ENCODE measurements at regions not wholly inside any gene's neighbourhood (a gene's known extent, or its start where the extent isn't known, plus 50 kb on each side); places are given as distances from the start of the nearest gene placed in this dataset.

GRCh38 chr13:65149687-65150086 is 2080.4 kb downstream of the PCDH9 start:
- no peak overlapping the region for H3K9ac ChIP-seq (ENCODE audit: low read length)
- H3K79me2 ChIP-seq (ENCODE audit: insufficient read depth, low read length) = no peaks in the 10 kb centered on the region
- intact Hi-C loops (cut with micrococcal nuclease) = no loop called here
- no peaks in the 10 kb centered on the region for H3K9me2 ChIP-seq (ENCODE audit: insufficient read depth)
- H3K4me1 ChIP-seq (ENCODE audit: control insufficient read depth in 1 of 2, insufficient read depth in 2 of 2, low read length in 2 of 2) = no peaks in the 10 kb centered on the region
- no TSS peak for BruUV-seq (replicated peaks)
- no peaks in the 10 kb centered on the region for H3K27me3 ChIP-seq (ENCODE audit: insufficient read depth, low read length)
- H4K20me1 ChIP-seq (ENCODE audit: insufficient read depth) = no peaks in the 10 kb centered on the region
- H2AFZ ChIP-seq (ENCODE audit: low read depth, low read length, poor library complexity, severe bottlenecking) = no peak overlapping the region
- ATAC-seq (no peak), DNase-seq (ENCODE audit: low read depth, low spot score) (no peak)
- no peak overlapping the region for H3K4me3 ChIP-seq (replicated peaks in 1 of 2; ENCODE audit: low read depth in 1 of 2, low read length in 2 of 2)
- CTCF ChIA-PET = no interaction called here
- no peaks in the 10 kb centered on the region for H3K36me3 ChIP-seq (ENCODE audit: control insufficient read depth in 1 of 2, insufficient read depth in 2 of 2, low read length in 2 of 2)
- TF ChIP-seq TCF7L2 (IDR thresholded peaks at IDR 0.05; ENCODE audit: borderline replicate concordance, extremely low read depth, insufficient read depth, insufficient read length) (no peak), RAD21 (IDR thresholded peaks at IDR 0.05; ENCODE audit: low read depth) (no peak), JUND (IDR thresholded peaks at IDR 0.05) (no peak), SRF (IDR thresholded peaks at IDR 0.05; ENCODE audit: low read depth) (no peak), SIN3A (IDR thresholded peaks at IDR 0.05; ENCODE audit: low read depth) (no peak), ZFX (IDR thresholded peaks at IDR 0.05) (no peak), EGR1 (IDR thresholded peaks at IDR 0.05; ENCODE audit: low read depth) (no peak), CEBPB (IDR thresholded peaks at IDR 0.05; ENCODE audit: low read depth) (no peak), POLR2A (IDR thresholded peaks at IDR 0.05; ENCODE audit: borderline replicate concordance, extremely low read depth, insufficient read depth, insufficient read length) (no peak), SP1 (IDR thresholded peaks at IDR 0.05; ENCODE audit: low read depth) (no peak), FOSL1 (IDR thresholded peaks at IDR 0.05; ENCODE audit: low read depth) (no peak), CBX3 (IDR thresholded peaks at IDR 0.05; ENCODE audit: low read depth) (no peak), ZNF274 (IDR thresholded peaks at IDR 0.05; ENCODE audit: low read depth, low read length) (no peak), ELF1 (IDR thresholded peaks at IDR 0.05; ENCODE audit: borderline replicate concordance, low read depth) (no peak)
- TF ChIP-seq, protein P1, sequence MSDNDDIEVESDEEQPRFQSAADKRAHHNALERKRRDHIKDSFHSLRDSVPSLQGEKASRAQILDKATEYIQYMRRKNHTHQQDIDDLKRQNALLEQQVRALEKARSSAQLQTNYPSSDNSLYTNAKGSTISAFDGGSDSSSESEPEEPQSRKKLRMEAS (IDR thresholded peaks at IDR 0.05) = no peak
- TF ChIP-seq, protein P2, sequence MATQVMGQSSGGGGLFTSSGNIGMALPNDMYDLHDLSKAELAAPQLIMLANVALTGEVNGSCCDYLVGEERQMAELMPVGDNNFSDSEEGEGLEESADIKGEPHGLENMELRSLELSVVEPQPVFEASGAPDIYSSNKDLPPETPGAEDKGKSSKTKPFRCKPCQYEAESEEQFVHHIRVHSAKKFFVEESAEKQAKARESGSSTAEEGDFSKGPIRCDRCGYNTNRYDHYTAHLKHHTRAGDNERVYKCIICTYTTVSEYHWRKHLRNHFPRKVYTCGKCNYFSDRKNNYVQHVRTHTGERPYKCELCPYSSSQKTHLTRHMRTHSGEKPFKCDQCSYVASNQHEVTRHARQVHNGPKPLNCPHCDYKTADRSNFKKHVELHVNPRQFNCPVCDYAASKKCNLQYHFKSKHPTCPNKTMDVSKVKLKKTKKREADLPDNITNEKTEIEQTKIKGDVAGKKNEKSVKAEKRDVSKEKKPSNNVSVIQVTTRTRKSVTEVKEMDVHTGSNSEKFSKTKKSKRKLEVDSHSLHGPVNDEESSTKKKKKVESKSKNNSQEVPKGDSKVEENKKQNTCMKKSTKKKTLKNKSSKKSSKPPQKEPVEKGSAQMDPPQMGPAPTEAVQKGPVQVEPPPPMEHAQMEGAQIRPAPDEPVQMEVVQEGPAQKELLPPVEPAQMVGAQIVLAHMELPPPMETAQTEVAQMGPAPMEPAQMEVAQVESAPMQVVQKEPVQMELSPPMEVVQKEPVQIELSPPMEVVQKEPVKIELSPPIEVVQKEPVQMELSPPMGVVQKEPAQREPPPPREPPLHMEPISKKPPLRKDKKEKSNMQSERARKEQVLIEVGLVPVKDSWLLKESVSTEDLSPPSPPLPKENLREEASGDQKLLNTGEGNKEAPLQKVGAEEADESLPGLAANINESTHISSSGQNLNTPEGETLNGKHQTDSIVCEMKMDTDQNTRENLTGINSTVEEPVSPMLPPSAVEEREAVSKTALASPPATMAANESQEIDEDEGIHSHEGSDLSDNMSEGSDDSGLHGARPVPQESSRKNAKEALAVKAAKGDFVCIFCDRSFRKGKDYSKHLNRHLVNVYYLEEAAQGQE (IDR thresholded peaks at IDR 0.05; ENCODE audit: low read depth) = no peak
- TF ChIP-seq, protein P3, sequence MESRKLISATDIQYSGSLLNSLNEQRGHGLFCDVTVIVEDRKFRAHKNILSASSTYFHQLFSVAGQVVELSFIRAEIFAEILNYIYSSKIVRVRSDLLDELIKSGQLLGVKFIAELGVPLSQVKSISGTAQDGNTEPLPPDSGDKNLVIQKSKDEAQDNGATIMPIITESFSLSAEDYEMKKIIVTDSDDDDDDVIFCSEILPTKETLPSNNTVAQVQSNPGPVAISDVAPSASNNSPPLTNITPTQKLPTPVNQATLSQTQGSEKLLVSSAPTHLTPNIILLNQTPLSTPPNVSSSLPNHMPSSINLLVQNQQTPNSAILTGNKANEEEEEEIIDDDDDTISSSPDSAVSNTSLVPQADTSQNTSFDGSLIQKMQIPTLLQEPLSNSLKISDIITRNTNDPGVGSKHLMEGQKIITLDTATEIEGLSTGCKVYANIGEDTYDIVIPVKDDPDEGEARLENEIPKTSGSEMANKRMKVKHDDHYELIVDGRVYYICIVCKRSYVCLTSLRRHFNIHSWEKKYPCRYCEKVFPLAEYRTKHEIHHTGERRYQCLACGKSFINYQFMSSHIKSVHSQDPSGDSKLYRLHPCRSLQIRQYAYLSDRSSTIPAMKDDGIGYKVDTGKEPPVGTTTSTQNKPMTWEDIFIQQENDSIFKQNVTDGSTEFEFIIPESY (IDR thresholded peaks at IDR 0.05; ENCODE audit: extremely low read depth, insufficient replicate concordance, low read length) = no peak
- TF ChIP-seq, protein P4, sequence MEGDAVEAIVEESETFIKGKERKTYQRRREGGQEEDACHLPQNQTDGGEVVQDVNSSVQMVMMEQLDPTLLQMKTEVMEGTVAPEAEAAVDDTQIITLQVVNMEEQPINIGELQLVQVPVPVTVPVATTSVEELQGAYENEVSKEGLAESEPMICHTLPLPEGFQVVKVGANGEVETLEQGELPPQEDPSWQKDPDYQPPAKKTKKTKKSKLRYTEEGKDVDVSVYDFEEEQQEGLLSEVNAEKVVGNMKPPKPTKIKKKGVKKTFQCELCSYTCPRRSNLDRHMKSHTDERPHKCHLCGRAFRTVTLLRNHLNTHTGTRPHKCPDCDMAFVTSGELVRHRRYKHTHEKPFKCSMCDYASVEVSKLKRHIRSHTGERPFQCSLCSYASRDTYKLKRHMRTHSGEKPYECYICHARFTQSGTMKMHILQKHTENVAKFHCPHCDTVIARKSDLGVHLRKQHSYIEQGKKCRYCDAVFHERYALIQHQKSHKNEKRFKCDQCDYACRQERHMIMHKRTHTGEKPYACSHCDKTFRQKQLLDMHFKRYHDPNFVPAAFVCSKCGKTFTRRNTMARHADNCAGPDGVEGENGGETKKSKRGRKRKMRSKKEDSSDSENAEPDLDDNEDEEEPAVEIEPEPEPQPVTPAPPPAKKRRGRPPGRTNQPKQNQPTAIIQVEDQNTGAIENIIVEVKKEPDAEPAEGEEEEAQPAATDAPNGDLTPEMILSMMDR (IDR thresholded peaks at IDR 0.05 in 2 of 3, conservative IDR thresholded peaks at IDR 0.05 in 1 of 3; ENCODE audit: borderline replicate concordance in 1 of 3, insufficient read depth in 1 of 3, low read depth in 2 of 3, low read length in 2 of 3) = no peak
- H3K27ac ChIP-seq (ENCODE audit: low read depth, low read length) = no peak overlapping the region
- RAD21 ChIA-PET (ENCODE audit: low non-redundant PET in 1 of 2, low total read pairs in 2 of 2, uncharacterized antibody in 2 of 2, unreplicated experiment in 2 of 2) = no interaction called here
- H3K9me3 ChIP-seq (ENCODE audit: control insufficient read depth in 1 of 2, insufficient read depth in 1 of 2, low read depth in 1 of 2, low read length in 2 of 2) = no peaks in the 10 kb centered on the region
- POLR2A ChIA-PET = no interaction called here
- H3K4me2 ChIP-seq (ENCODE audit: low read length) = no peak overlapping the region

Measured in HCT116 (cell line).